Neural progenitor cell (in vitro differentiated cells): ENCODE measurements at regions not wholly inside any gene's neighbourhood (a gene's known extent, or its start where the extent isn't known, plus 50 kb on each side); places are given as distances from the start of the nearest gene placed in this dataset.

Experiments used
- CTCF ChIP-seq: fragments of 200-600 bp; sonication (generic); IDR thresholded peaks from 2 replicates; pipeline ENCODE4 v1.5.1; 2017; ENCODE audit warnings: antibody characterized with exemption, mild to moderate bottlenecking
- EZH2phosphoT487 ChIP-seq: fragments of 200-600 bp; sonication (generic); IDR thresholded peaks from 2 replicates; pipeline ENCODE4 v1.6.1; 2017; ENCODE audit warnings: antibody characterized with exemption

GRCh38 chr2:116094196-116094595 lies 1651.8 kb downstream of the DPP10 start:
- TF ChIP-seq CTCF (peak; percentile 55), EZH2phosphoT487 (no peak)
